IPS-18a (cell line): ENCODE measurements at regions not wholly inside any gene's neighbourhood (a gene's known extent, or its start where the extent isn't known, plus 50 kb on each side); places are given as distances from the start of the nearest gene placed in this dataset.

Experiments used
- H3K27ac ChIP-seq: one replicate; pipeline ENCODE4 v1.5.1; 2013; ENCODE audit warnings: low read length
- H3K27me3 ChIP-seq: one replicate; pipeline ENCODE4 v1.6.1; 2013; ENCODE audit warnings: mild to moderate bottlenecking, low read length; ENCODE audit not compliant: control insufficient read depth, insufficient read depth
- H3K36me3 ChIP-seq: one replicate; pipeline ENCODE4 v1.6.1; 2013; ENCODE audit warnings: low read depth, low read length; ENCODE audit not compliant: control insufficient read depth
- H3K4me1 ChIP-seq: one replicate; pipeline ENCODE4 v1.6.1; 2013; ENCODE audit warnings: low read depth, low read length; ENCODE audit not compliant: control insufficient read depth
- H3K4me3 ChIP-seq: one replicate; pipeline ENCODE4 v1.5.1; 2013; ENCODE audit warnings: low read length
- H3K9ac ChIP-seq: one replicate; pipeline ENCODE4 v1.6.1; 2013; ENCODE audit warnings: mild to moderate bottlenecking, low read length, moderate library complexity
- H3K9me3 ChIP-seq: one replicate; pipeline ENCODE4 v1.6.1; 2013; ENCODE audit warnings: low read depth, low read length; ENCODE audit not compliant: control insufficient read depth

- no peaks in the 10 kb centered on the region for H3K9me3 ChIP-seq
- H3K27ac ChIP-seq, result no peak overlapping the region
- no peaks in the 10 kb centered on the region for H3K4me1 ChIP-seq
- H3K36me3 ChIP-seq, result no peaks in the 10 kb centered on the region
- no peak overlapping the region for H3K9ac ChIP-seq
- H3K27me3 ChIP-seq, result no peaks in the 10 kb centered on the region
- H3K4me3 ChIP-seq, result no peak overlapping the region
Measured at GRCh38 chr14:96639550-96639949, 137.4 kb downstream of the PAPOLA start.

- no peak overlapping the region for H3K4me3 ChIP-seq
- H3K27ac ChIP-seq, result no peak overlapping the region
Measured at GRCh38 chr14:96648506-96649326, 146.5 kb downstream of the PAPOLA start.

GRCh38 chr14:96649327-96649601, 147.1 kb downstream of the PAPOLA start:
- H3K4me3 ChIP-seq, result no peak overlapping the region
- H3K9ac ChIP-seq, result no peak overlapping the region
- no peaks in the 10 kb centered on the region for H3K27me3 ChIP-seq
- H3K4me1 ChIP-seq, result no peaks in the 10 kb centered on the region
- no peak overlapping the region for H3K27ac ChIP-seq
- no peaks in the 10 kb centered on the region for H3K9me3 ChIP-seq
- no peaks in the 10 kb centered on the region for H3K36me3 ChIP-seq

More at GRCh38 chr14:96648506-96649326, 146.5 kb downstream of the PAPOLA start:
- Histone ChIP-seq H3K36me3 (no peaks in the 10 kb centered on the region), H3K27me3 (no peaks in the 10 kb centered on the region), H3K4me1 (no peaks in the 10 kb centered on the region), H3K9ac (no peak overlapping the region), H3K9me3 (no peaks in the 10 kb centered on the region)

- Histone ChIP-seq H3K27me3 (no peaks in the 10 kb centered on the region), H3K9me3 (no peaks in the 10 kb centered on the region), H3K27ac (no peak overlapping the region), H3K36me3 (no peaks in the 10 kb centered on the region), H3K4me1 (no peaks in the 10 kb centered on the region), H3K4me3 (no peak overlapping the region), H3K9ac (no peak overlapping the region)
Measured at GRCh38 chr14:96653597-96653996, 143.6 kb upstream of the VRK1 start.

- H3K4me3 ChIP-seq, result no peak overlapping the region
Measured at GRCh38 chr14:96658611-96659010, 138.6 kb upstream of the VRK1 start.

GRCh38 chr14:96660123-96660522, 137.1 kb upstream of the VRK1 start:
- Histone ChIP-seq H3K27me3 (no peaks in the 10 kb centered on the region), H3K36me3 (no peaks in the 10 kb centered on the region), H3K9ac (no peak overlapping the region)

More at GRCh38 chr14:96658611-96659010, 138.6 kb upstream of the VRK1 start:
- no peaks in the 10 kb centered on the region for H3K9me3 ChIP-seq
- H3K36me3 ChIP-seq, result no peaks in the 10 kb centered on the region
- no peaks in the 10 kb centered on the region for H3K4me1 ChIP-seq
- H3K9ac ChIP-seq, result no peak overlapping the region
- H3K27ac ChIP-seq, result no peak overlapping the region
- H3K27me3 ChIP-seq, result no peaks in the 10 kb centered on the region

GRCh38 chr14:96660667-96661066, 136.5 kb upstream of the VRK1 start:
- no peaks in the 10 kb centered on the region for H3K36me3 ChIP-seq
- no peaks in the 10 kb centered on the region for H3K4me1 ChIP-seq
- H3K27ac ChIP-seq, result no peak overlapping the region
- no peaks in the 10 kb centered on the region for H3K9me3 ChIP-seq
- no peaks in the 10 kb centered on the region for H3K27me3 ChIP-seq
- no peak overlapping the region for H3K4me3 ChIP-seq
- no peak overlapping the region for H3K9ac ChIP-seq

More at GRCh38 chr14:96660123-96660522, 137.1 kb upstream of the VRK1 start:
- Histone ChIP-seq H3K9me3 (no peaks in the 10 kb centered on the region), H3K4me3 (no peak overlapping the region), H3K27ac (no peak overlapping the region), H3K4me1 (no peaks in the 10 kb centered on the region)

- no peaks in the 10 kb centered on the region for H3K36me3 ChIP-seq
- H3K27ac ChIP-seq, result no peak overlapping the region
- H3K9ac ChIP-seq, result no peak overlapping the region
- H3K27me3 ChIP-seq, result no peaks in the 10 kb centered on the region
- H3K9me3 ChIP-seq, result no peaks in the 10 kb centered on the region
- no peaks in the 10 kb centered on the region for H3K4me1 ChIP-seq
- H3K4me3 ChIP-seq, result no peak overlapping the region
Measured at GRCh38 chr14:96661244-96661969, 135.8 kb upstream of the VRK1 start.

- no peak overlapping the region for H3K4me3 ChIP-seq
- H3K27ac ChIP-seq, result no peak overlapping the region
- no peaks in the 10 kb centered on the region for H3K36me3 ChIP-seq
- no peaks in the 10 kb centered on the region for H3K4me1 ChIP-seq
- H3K9ac ChIP-seq, result no peak overlapping the region
- H3K9me3 ChIP-seq, result no peaks in the 10 kb centered on the region
- H3K27me3 ChIP-seq, result no peaks in the 10 kb centered on the region
Measured at GRCh38 chr14:96662116-96662970, 134.8 kb upstream of the VRK1 start.

GRCh38 chr14:96663076-96663475, 134.1 kb upstream of the VRK1 start:
- Histone ChIP-seq H3K4me1 (no peaks in the 10 kb centered on the region), H3K36me3 (no peaks in the 10 kb centered on the region), H3K27me3 (no peaks in the 10 kb centered on the region), H3K9ac (no peak overlapping the region), H3K4me3 (no peak overlapping the region), H3K27ac (no peak overlapping the region), H3K9me3 (no peaks in the 10 kb centered on the region)

GRCh38 chr14:96663491-96664067, 133.6 kb upstream of the VRK1 start:
- H3K9ac ChIP-seq, result no peak overlapping the region
- no peak overlapping the region for H3K4me3 ChIP-seq
- no peak overlapping the region for H3K27ac ChIP-seq
- no peaks in the 10 kb centered on the region for H3K36me3 ChIP-seq
- H3K9me3 ChIP-seq, result no peaks in the 10 kb centered on the region
- H3K4me1 ChIP-seq, result no peaks in the 10 kb centered on the region
- no peaks in the 10 kb centered on the region for H3K27me3 ChIP-seq
